CD4-positive, alpha-beta T cell treated with Interleukin-6 at 100 ng/mL for 8 hours (primary cell): ENCODE measurements at regions not wholly inside any gene's neighbourhood (a gene's known extent, or its start where the extent isn't known, plus 50 kb on each side); places are given as distances from the start of the nearest gene placed in this dataset.

Experiments used
- DNase-seq: peaks from one replicate; pipeline ENCODE4 v3.0.0-alpha.2; 2020; ENCODE audit warnings: mixed read lengths, low spot score

DNA sequence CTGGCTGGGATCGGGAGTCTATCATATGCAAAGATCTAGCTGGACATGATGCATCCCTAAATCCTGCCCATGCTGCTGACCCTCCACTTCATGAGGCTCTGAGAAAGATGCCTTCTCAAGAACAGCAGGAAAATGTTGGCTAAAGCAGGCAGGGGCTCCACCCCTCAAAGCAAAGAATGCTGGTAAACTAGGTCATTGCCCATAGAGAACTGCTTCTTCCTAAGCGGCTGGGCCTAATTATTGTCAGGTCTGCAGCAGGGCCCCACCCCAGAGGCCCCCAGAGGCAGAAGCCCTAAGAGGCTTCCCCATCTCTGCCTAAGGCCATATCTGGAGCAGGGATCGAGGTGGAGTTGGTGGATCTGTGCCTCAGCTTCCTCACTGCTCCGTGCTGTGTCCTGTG is 447.4 kb upstream of the PROK2 start:
- DNase-seq: no peak

DNA sequence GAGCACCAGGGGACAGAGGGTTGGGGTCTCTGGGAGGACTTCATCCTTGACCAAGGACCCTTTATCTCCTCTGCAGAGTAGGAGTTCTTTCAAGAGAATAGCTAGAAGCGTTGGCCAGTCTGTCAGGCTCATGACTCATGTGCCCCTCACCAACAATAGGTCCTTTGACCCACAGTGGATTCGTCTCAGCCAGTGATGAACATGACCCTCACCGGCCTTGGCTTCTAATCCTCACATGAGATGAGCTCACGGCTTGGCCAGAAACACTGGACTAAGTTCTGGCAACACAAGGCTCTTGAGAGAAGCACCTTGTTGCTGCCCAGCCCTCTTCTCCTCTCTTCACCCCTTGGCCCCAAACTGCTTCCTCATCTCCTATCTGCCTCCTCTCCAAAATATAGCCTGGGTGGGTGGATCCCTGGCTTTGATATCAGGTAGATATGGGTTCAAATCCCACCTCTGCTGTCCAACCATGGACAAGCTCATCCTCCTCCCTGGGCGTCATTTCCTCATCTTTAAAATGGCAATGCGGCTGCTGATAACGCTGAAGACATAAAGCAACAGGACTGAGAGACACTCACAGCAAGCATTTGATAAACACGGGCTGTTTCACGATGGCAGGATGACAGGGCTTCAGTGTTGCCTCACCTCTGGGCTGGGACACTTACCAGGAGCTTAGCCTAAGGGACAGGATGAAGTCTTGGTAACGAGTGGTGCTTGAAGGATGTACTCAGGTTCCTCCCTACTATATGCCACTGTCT is 446.7 kb upstream of the PROK2 start:
- DNase-seq: no peak

- DNase-seq: no peak
These were observed 445.9 kb upstream of the PROK2 start for GRCh38 chr3:72230774-72231379.

GRCh38 chr3:72229952-72230351 is 445.0 kb upstream of the PROK2 start:
- no peak for DNase-seq

- DNase-seq: no peak
These were observed 442.6 kb upstream of the PROK2 start for GRCh38 chr3:72227486-72228070.

GRCh38 chr3:72224804-72225509 is 440.0 kb upstream of the PROK2 start:
- DNase-seq: no peak

GRCh38 chr3:72223628-72224027 is 438.7 kb upstream of the PROK2 start:
- DNase-seq: no peak

DNA sequence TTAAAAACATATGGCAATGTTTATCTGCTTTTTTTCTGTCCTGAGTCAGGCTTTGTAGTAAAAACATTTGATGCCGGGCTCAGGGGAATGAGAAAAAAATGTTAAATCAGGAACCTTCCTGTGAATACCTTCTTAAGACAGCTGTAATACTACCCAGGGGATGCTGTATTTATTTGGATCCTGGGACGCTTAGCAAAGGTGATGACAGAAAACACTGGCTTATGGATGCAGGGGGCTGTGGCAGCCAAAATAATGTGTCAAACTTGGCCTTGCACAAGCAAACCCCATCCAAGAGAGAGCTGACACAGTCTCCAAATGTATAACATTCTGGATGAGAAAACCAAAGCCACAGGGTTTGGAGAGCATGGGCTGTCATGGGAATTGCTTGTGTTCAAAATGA is 438.2 kb upstream of the PROK2 start:
- DNase-seq: no peak

GRCh38 chr3:72222410-72222809 is 437.5 kb upstream of the PROK2 start:
- DNase-seq: no peak

DNA sequence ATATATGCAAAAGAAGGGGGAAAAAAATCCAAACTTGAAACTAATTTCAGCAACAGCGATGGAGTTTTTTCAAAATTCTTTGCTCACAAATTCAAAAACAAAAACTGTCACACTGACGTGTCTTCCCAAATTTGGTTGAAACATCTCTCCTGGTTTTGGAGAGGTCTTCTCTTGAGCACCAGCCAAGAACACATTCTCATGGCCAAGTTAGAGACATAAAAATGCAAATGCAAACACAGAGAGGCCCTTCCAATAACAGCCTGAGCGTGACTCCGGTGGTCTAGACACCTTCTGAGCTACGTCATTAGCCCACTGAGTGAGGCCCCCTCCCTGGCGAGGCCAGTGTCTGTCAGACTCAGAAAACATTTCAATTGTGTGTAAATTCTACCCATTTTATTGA is 436.0 kb upstream of the PROK2 start:
- DNase-seq: no peak

DNA sequence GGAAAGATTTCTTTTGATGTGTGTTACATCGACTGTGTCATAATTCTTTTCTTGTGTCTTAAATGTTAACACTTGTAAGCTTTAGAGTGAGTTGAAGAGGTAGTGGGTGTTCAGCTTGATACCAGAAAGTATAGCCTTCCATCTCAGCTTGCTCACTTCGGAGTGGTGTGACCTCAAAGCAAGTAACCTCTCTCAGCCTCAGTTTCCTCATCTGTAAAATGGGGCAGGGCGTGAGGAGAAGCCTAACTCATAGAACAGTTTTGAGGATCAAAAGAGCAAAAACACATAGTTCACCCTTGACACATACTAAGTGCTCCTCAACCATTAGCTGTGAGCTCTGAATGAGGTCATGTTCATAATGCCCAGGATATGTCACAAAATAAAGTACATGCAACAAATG is 434.8 kb upstream of the PROK2 start:
- DNase-seq: no peak

- no peak for DNase-seq
These were observed 432.6 kb upstream of the PROK2 start for GRCh38 chr3:72217570-72217969.

GRCh38 chr3:72214066-72214951 is 429.4 kb upstream of the PROK2 start:
- DNase-seq: no peak

- DNase-seq: no peak
These were observed 428.5 kb upstream of the PROK2 start for GRCh38 chr3:72213296-72214065.

DNA sequence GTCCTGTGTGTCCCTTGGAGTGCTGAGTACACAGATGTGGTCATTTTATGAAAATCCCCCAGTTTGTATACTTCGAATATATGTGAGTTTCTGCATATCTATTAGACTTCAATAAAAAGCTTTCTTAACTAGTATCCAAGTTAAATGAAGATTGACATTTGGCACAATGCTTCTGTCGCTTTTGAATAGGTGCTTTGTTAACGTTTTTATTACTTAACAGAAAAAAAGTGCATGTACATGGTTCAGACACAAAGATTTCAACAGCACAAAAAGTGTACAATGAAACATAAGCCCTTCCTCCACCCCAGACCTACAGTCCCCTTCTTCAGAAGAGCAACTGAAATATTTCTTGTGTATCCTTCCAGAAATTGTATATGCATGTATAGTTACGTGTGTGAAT is 427.4 kb upstream of the PROK2 start:
- no peak for DNase-seq

- DNase-seq: no peak
These were observed 425.3 kb upstream of the PROK2 start for GRCh38 chr3:72210261-72210660.

DNA sequence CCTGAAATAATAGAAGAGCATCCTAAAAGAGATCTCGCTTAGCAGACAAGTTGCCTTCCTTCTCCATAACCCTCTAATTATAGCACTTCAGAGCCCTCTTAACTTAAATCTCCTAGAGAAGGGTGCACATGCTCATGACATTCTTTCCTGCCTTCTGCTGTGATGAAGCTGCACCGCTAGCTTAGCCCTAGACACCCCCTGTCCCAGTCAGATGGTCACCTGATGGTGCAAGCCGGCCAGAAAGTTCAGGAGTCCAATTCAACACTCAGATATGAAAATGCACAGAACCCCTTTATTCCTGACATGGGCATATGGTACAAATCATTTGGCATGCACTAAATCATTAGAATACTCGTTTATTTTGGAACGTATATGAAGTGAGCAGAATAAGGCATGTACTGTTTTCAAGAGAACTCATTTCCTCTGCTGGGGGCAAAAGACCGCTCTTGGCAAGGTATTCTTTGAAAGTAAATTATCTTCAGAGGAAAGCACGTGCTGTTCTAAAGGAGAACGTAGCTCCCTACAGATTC is 420.4 kb upstream of the PROK2 start:
- DNase-seq: no peak

DNA sequence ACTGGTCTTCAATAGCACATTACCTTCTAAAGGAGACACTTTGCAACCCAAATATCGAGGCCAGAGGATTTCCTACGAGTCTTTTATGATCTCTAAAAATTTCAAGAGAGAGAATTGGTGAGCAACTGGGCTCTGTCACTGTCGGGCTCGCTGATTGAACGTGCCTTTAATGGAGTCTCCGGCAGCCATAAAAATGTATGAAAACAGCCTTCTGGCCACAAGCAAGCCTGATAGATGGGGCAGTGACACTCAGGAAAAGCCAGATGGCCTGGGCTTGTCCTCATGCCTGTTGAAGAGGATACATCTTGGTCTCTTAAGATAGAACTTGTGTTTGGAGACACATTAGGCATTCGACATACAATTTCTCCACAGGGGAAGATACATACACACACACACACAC is 419.5 kb upstream of the PROK2 start:
- no peak for DNase-seq

DNA sequence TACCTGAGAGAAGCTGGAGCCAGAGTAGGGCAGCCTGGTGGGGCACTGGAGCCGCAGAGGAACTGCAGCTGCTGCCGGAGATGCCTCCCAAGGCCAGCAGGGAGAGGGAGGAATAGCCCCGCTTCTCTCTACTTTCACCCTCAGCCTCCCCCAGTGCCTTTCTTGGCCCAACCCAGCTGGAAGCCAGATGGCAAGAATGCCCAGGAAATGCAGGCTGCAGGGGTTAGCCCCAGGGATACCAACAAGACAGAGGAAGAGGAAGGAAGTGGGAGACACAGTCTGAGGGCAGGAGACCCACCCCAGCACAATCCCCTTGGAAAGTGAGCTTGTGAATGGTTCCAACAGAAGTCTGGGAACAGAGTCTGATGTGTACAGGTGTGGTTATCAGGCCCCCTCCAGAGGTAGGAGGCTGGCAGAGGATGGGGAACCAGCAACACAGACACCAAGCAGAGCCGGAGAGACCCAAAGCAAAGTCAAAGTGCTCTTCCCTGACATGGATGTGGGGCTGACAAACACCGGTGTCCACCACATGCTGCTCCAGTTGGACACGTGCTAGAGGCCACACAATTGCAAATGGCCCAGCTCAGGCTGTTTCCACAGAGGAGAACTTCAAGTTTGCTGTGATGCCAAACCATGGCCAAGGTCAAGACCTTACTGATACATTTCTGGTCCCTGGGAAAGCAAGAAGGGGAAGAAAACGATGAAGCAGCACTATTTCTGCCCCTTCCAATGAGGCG is 418.8 kb upstream of the PROK2 start:
- no peak for DNase-seq

DNA sequence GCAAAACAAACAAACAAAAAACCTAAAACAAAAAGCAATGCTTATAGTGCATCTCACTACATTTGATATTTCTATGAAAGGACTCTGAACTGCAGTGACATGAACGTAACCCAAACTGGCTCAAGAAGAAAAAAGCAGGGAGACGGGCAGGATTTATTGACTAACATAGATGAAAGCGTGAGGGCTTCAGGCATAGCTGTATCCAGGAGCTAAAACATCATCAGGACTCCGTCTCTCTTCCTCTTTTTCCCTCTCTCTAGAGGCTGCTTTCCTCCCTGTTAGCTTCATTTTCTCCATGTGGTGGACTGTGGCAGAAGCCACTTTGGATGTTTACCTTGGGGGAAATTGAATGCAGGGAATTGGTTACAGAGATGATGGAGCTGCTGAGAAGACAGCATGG is 418.2 kb upstream of the PROK2 start:
- no peak for DNase-seq
